ENCODE measurements at regions not wholly inside any gene's neighbourhood (a gene's known extent, or its start where the extent isn't known, plus 50 kb on each side); places are given as distances from the start of the nearest gene placed in this dataset.

DNA sequence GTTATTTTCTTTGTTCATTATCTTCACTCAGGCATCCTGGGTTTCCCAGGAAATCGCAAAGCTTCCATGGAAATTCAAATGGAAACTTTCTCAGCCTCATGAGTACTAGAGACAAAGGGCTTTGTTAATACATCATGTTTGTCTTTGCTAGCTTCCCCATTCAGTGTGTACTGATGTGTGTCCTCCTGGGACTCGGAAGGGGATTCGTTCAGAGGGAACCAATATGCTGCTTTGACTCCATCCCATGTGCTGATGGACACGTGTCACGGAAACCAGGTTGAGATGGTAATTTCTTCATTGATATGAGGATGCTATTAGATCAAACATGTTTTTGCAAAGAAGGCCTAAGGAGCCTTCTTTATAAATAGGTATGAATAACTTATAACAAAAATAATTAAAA is 87.0 kb upstream of the KCNAB1 start:
- TF ChIP-seq, protein P1, sequence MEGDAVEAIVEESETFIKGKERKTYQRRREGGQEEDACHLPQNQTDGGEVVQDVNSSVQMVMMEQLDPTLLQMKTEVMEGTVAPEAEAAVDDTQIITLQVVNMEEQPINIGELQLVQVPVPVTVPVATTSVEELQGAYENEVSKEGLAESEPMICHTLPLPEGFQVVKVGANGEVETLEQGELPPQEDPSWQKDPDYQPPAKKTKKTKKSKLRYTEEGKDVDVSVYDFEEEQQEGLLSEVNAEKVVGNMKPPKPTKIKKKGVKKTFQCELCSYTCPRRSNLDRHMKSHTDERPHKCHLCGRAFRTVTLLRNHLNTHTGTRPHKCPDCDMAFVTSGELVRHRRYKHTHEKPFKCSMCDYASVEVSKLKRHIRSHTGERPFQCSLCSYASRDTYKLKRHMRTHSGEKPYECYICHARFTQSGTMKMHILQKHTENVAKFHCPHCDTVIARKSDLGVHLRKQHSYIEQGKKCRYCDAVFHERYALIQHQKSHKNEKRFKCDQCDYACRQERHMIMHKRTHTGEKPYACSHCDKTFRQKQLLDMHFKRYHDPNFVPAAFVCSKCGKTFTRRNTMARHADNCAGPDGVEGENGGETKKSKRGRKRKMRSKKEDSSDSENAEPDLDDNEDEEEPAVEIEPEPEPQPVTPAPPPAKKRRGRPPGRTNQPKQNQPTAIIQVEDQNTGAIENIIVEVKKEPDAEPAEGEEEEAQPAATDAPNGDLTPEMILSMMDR (IDR thresholded peaks at IDR 0.05): no peak
- TF ChIP-seq EP300 (IDR thresholded peaks at IDR 0.05) (no peak), POLR2A (IDR thresholded peaks at IDR 0.05) (no peak)

Data from sigmoid colon (tissue), 4 donors.